NT2/D1 (cell line): ENCODE measurements at regions not wholly inside any gene's neighbourhood (a gene's known extent, or its start where the extent isn't known, plus 50 kb on each side); places are given as distances from the start of the nearest gene placed in this dataset.

ENCODE experiments used
- SUZ12 ChIP-seq: IDR thresholded peaks from 2 replicates; pipeline ENCODE4 v1.6.1; 2011; ENCODE audit not compliant: insufficient read length, insufficient read depth; ENCODE audit errors: extremely low read depth
- YY1 ChIP-seq: IDR thresholded peaks from 2 replicates; pipeline ENCODE4 v1.6.1; 2011; ENCODE audit not compliant: insufficient read length, insufficient read depth

- TF ChIP-seq SUZ12 (no peak), YY1 (no peak)
Measured at GRCh38 chr14:89000007-89000942, 175.8 kb downstream of the TTC8 start.
